AG08395 (cell line): ENCODE measurements at regions not wholly inside any gene's neighbourhood (a gene's known extent, or its start where the extent isn't known, plus 50 kb on each side); places are given as distances from the start of the nearest gene placed in this dataset.
"Not testable (repeated sequence)": the region's sequence is repeated elsewhere in the genome, so short reads cannot be mapped to it uniquely, and the experiment has no call there.

Source experiments
- DNase-seq: peaks from one replicate; pipeline ENCODE4 v3.0.0; 2012; ENCODE audit warnings: mixed read lengths, low spot score

DNA sequence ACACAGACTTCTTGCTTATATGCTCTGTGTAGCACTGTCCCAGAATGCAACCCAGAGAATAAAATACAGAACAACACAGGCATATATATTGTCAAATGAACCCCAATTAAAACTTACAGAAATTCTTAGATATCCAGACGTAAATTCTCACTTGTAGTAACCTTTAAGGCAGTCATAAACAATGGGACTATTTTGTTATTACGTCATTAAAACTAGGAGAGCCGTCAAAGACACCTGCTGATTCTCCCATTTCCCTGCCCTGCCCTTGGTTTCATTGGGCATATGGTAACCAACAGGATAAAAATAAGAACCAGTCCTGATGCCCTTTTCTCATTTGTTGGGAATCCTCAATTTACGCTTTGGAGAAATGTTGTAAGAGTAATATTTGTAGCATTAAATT, 871.3 kb upstream of the EYS start:
- no peak for DNase-seq

DNA sequence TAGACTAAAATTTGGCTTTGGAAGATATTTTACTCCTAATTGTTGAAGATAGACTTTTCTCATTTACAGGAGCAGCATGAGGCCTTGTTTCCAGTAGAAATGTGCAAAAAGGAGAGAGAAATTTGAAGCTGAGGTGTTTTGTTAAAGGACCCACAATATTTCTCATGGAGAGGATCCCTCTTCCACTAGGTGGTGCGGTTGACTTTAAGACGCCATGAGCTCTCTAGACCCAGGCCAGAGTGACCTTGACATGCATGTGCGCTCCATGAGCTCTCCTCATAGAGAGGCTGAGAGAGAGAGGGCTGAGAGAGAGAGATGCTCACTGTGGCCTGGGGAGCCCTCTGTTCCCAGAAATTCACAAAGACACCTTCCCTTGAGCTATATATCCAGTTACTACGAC, 861.2 kb upstream of the EYS start:
- no peak for DNase-seq

DNA sequence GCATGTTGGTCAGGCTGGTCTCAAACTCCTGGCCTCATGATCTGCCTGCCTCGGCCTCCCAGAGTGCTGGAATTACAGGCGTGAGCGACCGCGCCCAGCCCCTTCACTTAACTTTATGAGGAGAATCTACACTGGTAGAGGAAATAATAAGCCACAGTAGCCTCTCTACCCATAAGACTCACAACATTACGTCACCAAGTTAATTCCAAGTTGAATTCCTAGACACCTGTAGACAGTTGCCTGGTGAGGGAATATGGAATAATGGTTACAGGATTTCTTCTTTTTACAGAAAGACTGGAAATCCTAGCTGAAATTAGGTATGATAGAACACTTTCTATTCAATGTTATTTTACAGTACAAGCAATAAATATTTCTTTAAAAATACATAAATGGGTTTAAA, 854.5 kb upstream of the EYS start:
- no peak for DNase-seq

DNA sequence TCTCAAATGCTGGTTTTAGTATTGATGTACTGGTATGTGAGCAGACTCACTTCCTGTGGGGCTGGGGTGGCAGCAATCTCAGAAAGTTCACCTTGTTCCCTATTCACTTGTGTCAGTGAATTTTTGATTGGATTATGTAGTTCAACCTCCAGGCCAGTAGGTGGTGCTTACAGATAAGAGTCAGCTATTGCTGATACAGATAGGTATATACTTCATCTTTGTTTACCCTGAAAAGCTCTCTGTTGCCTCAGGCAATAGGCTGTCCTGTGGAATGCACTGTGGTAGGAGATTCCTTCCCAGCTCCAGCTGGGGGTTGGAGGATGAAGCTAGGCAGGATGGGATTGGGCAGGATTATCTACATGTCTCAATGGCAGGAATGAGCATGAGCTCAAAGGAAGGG, 851.2 kb upstream of the EYS start:
- DNase-seq, result no peak

DNA sequence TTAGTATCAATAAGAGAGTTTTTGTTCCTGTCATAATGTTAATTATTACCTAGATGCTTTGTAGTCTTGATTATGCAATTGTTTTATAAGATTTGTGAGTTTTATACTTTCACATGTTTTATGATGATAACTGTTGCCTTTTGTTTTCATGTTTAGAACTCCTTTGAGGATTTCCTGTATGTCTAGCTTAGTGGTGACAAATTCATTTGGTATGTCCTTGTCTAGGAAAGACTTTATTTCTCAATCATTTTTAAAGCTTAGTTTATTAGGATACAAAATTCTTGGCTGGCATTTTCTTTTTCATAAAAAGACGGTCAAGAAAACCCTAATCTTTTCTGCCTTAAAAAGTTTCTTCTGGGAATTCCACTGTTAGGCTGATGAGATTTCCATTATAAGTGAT, 849.9 kb upstream of the EYS start:
- no peak for DNase-seq

DNA sequence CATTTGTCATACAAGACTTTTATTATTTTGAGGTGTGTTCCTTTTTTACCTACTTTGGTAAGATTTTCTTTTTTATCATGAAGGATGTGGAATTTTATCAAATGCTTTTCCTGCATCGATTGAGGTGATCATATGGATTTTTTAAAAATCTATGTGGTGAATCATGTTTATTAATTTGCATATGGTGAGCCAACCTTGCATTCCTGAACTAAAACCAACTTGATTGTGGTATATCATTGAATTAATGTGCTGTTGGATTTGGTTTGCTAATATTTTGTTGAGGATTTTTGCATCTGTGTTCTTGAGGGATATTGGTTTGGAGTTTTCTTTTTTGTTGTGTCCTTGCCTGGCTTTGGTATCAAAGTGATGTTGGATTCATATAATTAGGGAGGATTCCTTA, 848.1 kb upstream of the EYS start:
- DNase-seq, result no peak

DNA sequence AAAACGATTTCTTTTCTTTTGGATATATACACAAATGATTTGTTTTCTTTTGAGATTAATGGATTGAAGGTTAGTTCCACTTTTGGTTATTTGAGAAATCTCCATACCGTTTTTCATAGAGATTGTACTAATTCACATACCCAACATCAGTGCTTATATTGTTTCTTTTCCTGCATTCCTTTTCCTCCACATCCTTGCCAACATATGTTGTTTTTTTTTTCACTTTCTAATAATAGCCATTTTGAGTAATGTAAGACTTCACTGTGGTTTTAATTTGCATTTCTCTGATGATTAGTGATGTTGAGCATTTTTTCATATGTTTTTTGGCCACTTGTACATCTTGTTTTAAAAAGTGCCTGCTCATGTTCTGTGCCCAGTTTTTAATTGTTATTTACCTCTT, 846.4 kb upstream of the EYS start:
- DNase-seq, result no peak

DNA sequence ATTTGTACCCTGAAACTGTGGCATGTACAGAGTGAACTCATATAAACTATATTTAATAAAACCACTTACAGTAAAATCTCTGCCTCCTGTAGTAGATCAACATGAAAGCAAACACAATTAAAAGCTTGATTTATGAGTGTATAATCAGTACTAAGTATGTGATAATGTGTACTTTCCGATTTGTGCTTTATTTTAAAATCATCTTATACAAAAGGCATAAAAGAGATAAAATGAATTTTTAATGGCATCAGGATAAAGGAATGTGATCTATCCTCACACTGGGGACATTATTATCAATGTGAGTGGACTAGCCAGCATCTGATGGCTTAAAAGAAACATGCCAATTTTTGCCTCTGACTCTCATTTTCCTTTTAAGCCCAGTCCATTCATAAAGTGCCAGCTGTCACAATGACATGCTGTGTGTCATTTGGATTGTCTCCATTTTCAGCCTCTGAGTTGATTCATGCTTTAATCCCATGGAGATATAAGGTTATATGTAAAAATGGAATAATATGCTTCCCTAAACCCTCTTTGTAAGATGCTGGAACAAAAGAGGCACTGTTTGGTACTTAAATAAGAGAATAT, 831.6 kb upstream of the EYS start:
- no peak for DNase-seq

DNA sequence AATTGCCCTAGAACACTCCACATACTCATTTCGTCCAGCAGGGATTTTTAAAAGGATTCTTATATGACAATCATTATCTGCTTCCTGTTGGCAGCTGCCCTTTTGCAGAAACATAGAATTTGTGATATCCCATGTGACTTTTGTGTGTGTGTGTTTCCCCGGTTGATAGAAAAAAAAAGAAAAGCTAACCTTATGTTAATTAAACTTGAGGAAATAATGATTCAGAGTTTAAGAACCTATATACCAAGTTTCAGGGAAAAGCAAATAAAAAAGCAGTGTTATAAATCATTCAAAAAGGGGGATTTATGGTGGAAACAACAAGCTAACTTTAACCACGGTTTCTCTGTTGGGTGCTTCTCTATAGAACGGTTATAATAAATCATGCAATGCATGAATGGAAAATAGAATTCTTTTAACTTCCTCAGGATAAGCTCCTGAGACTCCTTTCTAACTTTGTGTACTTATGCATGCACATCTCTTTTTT, 826.9 kb upstream of the EYS start:
- no peak for DNase-seq

DNA sequence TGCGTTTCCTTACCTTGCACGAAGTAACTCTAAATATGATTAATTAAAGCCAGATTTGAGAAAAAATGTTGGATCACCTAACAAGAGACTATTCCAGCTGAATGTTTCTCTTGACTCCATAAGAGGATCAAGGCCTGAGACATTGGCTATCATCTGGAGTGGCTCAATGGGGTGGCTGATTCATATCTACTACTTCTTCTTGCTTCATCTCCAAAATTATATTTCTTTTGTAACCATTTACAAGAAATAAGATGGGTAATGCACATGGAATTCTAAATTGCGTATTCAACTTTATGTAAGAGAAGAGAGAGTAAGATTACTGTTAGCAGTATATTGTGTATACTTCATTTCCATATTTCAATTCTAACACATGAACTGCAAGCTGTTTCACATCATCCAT, 819.0 kb upstream of the EYS start:
- DNase-seq, result no peak

DNA sequence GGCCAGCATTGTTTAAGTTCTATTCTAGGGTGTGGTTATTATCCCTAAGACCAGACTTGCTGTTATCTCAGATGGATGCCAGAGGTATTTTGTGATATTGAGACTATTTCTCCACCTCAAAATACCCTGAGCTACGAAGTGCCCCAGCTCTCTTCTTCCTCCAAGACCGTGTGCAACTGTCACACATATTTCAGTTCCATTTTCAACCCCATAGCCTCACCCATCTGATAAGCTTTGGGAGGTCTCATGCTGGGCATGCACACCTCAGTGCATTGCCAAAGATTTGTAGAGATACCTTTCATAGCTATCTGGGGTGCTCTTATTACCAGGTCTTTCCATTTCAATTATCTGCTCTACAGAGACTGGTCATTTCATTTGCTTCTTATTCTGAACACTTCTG, 815.8 kb upstream of the EYS start:
- no peak for DNase-seq

DNA sequence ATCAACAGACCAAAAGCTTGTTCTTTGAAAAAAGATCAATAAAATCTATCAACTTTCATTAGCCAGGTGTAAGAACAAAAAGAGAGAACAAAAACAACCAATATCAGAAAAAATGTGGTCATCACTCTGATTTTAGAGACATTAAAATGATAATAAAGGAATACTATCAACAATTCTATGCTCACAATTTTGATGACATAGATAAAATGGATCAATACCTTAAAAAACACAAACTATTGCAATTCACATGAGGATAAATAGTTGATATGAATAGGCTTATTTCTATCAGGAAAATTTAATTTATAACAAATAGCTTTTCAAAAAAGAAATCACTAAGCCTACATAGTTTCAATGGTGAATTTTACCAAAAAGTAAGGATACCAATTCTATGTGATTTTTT, 809.4 kb upstream of the EYS start:
- DNase-seq, result no peak

DNA sequence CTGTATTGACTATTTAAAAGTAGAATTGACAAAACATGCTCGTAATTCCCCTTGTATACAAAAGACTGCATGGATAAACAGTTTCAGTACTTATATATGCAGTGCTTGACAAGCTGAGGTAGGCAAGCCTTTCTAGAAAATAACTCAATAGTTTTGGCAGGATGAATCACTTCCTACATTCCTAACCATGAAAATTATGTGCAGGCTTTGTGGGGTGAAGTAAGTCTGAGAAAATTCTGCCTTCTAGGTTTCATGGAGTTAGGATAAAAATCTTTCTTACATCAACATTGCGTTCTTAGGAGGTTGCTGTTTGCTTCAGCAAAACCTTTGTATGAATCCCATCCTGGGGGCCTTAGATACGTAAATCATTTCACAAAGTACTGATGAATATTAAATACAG, 801.4 kb upstream of the EYS start:
- peak; percentile 32 for DNase-seq

DNA sequence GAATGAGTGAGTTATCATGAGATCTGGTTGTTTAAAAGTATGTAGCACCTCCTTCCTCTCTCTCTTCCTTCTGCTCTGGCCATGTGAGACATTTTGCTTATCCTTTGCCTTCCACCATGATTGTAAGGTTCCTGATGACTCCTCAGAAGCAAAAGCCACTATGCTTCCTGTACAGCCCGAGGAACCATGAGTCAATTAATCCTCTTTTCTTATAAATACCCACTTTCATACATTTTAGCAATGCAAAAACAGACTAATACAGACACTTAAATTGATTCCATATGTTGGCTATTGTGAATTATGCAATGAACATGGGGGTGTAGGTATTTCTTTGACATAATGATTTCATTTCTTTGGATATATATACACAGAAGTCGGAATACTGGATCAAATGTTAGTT, 792.8 kb upstream of the EYS start:
- no peak for DNase-seq

DNA sequence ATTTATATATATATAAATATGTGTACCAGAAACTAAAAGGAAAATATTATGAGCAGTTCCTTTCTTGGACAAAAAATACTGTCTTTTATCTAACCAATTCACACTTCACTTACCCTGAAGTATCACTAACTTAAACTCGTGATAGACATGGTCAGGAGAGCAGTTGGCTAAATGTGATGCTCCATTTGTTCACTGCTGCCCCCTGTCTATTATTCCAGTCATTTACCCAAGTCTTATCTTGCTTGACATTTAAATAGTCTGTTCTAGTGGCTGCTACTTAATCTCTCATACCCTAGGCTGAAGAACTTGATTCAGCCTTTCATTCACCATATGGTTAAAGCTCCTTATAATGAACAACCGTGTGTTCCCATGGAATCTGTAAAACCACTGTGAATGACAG, 789.6 kb upstream of the EYS start:
- peak; percentile 5 for DNase-seq

DNA sequence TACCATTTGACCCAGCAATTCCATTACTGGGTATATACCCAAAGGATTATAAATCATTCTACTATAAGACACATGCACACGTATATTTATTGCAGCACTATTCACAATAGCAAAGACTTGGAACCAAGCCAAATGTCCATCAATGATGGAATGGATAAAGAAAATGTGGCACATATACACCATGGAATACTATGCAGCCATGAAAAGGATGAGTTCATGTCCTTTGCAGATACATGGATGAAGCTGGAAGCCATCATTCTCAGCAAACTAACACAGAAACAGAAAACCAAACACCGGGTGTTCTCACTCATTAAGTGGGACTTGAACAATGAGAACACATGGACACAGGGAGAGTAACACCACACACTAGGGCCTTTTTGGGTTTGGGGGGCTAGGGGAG, 787.6 kb upstream of the EYS start:
- not testable (repeated sequence) for DNase-seq

DNA sequence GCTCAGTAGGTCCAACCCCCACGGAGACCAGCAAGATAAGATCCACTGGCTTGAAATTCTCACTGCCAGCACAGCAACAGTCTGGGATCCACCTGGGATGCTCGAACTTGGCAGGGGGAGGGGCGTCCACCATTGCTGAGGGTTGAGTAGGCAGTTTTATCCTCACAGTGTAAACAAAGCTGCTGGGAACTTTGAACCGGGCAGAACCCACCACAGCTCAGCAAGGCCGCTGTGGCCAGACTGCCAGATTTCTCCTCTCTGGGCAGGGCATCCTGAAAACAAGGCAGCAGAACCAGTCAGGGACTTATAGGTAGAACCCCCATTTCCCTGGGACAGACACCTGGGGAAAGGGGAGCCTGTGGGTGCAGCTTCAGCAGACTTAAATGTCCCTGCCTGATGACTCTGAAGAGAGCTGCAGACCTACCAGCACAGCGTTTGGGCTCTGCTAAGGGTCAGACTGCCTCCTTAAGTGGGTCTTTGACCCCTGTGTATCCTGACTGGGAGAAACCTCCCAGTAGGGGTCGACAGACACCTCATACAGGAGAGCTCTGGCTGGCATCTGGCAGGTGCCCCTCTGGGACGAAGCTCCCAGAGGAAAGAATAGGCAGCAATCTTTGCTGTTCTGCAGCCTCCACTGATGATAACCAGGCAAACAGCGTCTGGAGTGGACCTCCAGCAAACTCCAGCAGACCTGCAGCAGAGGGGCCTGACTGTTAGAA, 782.4 kb upstream of the EYS start:
- DNase-seq, result no peak

DNA sequence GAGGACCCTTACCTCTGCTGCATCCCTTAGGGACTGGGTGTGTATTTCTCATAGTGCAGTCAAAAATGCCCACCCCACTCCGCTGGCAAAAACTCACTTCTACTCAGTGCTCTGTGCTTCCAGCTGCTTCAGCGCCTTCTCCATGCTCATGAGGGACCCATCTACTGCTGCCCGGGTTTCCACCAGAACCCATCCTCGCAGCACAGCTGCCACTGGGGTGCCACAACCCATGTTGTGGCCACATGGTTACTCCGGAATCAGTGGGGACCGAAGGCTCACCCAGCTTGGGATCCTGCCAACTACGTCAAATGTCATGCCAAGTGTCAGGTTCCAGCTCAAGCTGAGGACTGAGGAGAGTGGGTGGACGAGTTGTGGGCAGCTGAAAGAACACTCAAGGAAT, 774.2 kb upstream of the EYS start:
- no peak for DNase-seq

DNA sequence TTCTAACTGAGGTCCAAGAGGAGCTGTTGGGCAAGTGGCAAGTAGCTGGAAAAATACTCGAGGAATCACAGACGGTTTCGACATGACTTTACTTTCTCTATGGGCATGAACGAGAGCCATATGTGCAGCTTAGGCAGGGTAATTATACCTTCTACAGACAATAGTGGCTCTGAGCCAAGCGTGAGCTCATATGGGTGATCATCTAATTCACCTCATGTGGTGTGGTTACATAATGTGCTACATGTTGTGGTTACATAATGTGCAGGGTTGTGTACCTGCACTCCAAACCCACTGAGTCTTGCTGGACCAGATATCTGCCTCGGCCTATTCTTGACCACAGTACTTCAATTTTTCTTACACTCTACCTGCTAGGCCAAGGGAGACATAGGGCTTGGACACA, 771.7 kb upstream of the EYS start:
- no peak for DNase-seq

DNA sequence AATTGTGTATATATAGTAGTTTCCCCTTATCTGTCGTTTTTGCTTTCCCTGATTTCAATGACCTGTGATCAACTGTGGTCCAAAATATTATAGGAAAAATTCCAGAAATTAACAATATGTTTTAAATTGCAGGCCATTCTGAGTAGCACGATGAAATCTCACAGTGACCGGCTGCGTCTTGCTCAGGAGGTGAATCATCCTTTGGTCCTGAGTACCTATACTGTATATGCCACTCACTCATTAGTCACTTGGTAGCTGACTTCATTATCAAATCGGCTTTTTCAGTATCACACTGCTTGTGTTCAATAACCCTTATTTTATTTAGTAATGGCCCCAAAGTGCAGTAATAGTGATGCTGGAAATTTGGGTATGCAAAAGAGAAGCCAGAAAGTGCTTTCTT, 728.3 kb upstream of the EYS start:
- DNase-seq, result no peak

DNA sequence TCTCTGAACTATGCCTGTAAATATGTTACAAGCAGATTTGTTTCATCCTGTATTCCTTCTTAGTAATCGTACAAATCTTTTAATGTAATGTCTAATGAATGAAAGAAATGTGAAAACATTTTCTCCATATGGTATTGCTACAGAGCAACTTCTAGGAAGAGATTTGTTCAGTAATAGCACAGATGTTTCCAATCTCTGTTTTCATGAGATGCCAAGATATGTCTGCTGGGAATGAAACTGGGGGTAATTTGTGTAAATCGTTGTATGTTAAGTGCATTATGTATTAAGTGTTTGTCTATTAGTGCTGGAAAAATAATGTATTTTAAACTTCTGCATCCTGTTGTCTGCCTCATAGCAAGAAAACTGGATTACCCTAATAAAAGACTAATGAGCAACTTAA, 722.2 kb upstream of the EYS start:
- DNase-seq, result peak; percentile 21

DNA sequence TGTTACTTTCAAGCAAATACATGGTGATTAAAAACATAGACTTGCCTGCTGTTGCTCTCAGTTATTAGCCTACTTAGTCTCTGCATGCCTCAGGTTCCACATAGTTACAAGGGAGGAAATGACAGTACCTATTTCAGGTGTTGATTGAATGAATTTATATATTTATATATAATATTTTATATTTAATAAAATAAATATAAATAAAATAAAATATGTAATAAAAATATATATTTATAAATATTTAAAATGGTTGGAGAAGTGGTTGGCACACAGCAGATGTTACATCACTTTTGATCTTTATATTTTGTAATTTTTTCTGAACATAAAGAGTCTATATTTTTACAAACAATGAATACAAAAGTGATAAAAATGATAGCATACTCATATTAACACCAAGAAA, 716.0 kb upstream of the EYS start:
- no peak for DNase-seq

DNA sequence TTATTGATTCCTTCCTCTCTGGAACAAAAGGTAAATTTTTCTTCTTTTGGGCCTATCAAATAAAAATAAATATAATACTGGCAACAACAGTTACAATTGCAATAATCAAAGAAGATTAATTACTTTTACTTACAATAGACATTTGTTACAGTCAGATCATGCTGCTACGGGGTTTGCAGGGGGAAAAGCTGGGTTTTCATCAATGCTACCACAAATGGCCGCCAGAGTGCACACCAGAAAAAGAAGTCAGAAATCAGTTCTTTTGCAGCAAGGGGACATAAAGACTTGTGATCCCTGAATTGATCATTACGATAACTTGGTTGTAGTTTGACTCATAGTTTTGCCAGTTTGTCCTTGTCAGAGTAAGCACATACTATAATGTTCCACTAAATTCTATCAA, 714.5 kb upstream of the EYS start:
- no peak for DNase-seq

DNA sequence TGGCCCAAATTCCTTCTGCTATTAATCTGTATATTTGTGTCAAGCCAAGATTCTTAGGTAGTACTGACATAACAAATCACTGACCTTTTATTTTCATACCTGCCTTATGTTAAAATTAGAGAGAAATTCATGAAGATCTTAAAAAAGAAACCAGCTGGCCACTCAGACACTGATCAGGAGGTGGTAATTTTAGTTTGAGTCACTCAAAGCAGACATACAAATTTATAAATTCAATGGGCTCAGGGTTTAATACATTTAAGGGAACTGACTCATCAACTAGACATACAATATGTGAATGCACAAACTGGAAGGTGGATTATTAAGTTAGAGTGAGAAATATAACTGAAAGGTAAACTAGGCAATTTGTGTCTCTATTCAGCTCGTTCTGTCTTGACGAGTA, 711.9 kb upstream of the EYS start:
- DNase-seq, result no peak
